ENCODE measurements at regions not wholly inside any gene's neighbourhood (a gene's known extent, or its start where the extent isn't known, plus 50 kb on each side); places are given as distances from the start of the nearest gene placed in this dataset.

DNA sequence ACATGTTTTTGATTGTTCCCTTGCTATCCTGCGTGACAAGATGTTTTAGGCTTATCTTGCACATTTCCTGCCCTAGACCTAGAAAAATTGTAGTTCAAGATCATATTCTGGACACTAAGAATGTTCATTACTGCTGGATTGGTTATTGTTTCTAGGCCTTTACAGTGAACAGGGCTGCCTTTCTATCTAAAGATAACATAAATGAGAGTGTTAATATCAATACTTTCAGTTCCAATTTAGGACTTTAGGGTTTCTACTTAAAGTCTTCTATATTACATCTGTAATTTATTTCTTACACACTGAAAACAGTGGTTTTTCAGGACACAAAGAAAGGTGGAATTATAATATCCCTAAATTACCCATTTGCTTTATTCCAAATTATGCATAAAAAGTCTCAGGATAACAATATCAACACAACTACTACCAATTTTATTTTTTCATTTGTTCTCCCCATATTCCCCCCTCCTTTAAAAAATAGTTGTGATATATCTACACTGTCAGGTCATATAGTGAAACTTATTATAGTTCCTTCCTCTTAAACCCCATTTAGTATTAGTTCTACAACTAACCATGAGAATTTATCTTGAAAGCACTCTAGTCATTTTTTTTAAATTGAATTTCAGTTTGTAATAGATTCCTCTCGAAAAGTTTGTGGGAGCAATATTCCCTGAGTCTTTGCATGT lies 293.9 kb upstream of the RIOK2 start:
- Histone ChIP-seq H3K4me2 (replicated peaks; ENCODE audit: low read depth, low read length, poor library complexity, severe bottlenecking) (no peak overlapping the region), H3K9me3 (ENCODE audit: control extremely low read depth in 1 of 3, control insufficient read depth in 2 of 3, insufficient read depth in 1 of 3, low read length in 2 of 3) (peaks cover 0 to 3% (median 0%) of the 10 kb centered on the region in 3 donors), H3K27me3 (replicated peaks in 1 of 4; ENCODE audit: control extremely low read depth in 1 of 4, control insufficient read depth in 3 of 4, insufficient read depth in 4 of 4, low read length in 3 of 4) (no peaks in the 10 kb centered on the region), H3K4me1 (ENCODE audit: control insufficient read depth in 2 of 2, insufficient read depth in 2 of 2, low read length in 2 of 2) (no peaks in the 10 kb centered on the region), H3K4me3 (ENCODE audit: control extremely low read depth in 1 of 5, extremely low read depth in 1 of 5, insufficient read depth in 1 of 5, low read depth in 2 of 5, low read length in 4 of 5) (no peak overlapping the region), H3K79me2 (ENCODE audit: control insufficient read depth, insufficient read depth, low read length) (no peaks in the 10 kb centered on the region), H3K9ac (ENCODE audit: low read length) (no peak overlapping the region), H3K36me3 (replicated peaks in 1 of 2; ENCODE audit: control extremely low read depth in 1 of 2, control insufficient read depth in 1 of 2, extremely low read depth in 1 of 2, insufficient read depth in 2 of 2, low read length in 1 of 2) (no peaks in the 10 kb centered on the region), H2AFZ (ENCODE audit: insufficient read depth, low read depth, low read length, poor library complexity, severe bottlenecking) (no peak overlapping the region), H4K20me1 (ENCODE audit: control insufficient read depth, insufficient read depth, low read length, poor library complexity, severe bottlenecking) (no peaks in the 10 kb centered on the region), H3K27ac (ENCODE audit: low read length in 2 of 2) (no peak overlapping the region)
- ChIA-PET POLR2A (no interaction called here), CTCF (no interaction called here)
- no peak for DNase-seq
- Mint-ChIP-seq H3K4me1 (no peaks in the 10 kb centered on the region), H3K27me3 (peaks cover 11% of the 10 kb centered on the region), H3K27ac (no peak overlapping the region), H3K9me3 (ENCODE audit: insufficient read depth) (no peaks in the 10 kb centered on the region), H3K4me3 (no peak overlapping the region)
- intact Hi-C loops (cut with micrococcal nuclease), result no loop called here
- no peak for TF ChIP-seq EZH2 (IDR thresholded peaks at IDR 0.05; ENCODE audit: borderline replicate concordance, insufficient read depth, low read depth, low read length, poor library complexity, severe bottlenecking)
- TF ChIP-seq, protein P1, sequence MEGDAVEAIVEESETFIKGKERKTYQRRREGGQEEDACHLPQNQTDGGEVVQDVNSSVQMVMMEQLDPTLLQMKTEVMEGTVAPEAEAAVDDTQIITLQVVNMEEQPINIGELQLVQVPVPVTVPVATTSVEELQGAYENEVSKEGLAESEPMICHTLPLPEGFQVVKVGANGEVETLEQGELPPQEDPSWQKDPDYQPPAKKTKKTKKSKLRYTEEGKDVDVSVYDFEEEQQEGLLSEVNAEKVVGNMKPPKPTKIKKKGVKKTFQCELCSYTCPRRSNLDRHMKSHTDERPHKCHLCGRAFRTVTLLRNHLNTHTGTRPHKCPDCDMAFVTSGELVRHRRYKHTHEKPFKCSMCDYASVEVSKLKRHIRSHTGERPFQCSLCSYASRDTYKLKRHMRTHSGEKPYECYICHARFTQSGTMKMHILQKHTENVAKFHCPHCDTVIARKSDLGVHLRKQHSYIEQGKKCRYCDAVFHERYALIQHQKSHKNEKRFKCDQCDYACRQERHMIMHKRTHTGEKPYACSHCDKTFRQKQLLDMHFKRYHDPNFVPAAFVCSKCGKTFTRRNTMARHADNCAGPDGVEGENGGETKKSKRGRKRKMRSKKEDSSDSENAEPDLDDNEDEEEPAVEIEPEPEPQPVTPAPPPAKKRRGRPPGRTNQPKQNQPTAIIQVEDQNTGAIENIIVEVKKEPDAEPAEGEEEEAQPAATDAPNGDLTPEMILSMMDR (IDR thresholded peaks at IDR 0.05), result no peak
- no peak for ATAC-seq (ENCODE audit: low read depth)
- WGBS (ENCODE audit: insufficient coverage), result no CpG with 5 or more reads among the region's 2 CpGs

DNA sequence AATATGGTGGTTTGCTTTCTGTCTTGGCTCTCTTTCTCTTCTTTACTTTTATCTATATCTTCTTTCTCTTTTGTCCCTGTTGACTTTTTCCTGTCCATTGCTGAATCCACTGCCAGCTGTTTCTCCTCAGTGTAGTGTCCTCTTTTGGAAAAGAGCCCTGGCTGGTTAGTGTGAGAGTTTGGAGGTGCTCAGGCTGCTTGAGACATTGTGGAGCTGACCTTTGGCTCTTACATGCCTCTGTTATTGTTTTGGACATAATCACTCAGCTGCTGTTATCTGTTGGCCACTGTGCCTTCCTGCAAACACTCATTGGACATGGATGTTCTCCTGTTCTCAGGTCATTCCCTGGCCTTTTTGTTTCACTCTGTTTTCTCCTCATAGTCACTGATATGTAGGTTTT lies 295.4 kb upstream of the RIOK2 start:
- DNase-seq (no peak), ATAC-seq (ENCODE audit: low read depth) (no peak)
- no peaks in the 10 kb centered on the region for H3K36me3 ChIP-seq (replicated peaks in 1 of 2; ENCODE audit: control extremely low read depth in 1 of 2, control insufficient read depth in 1 of 2, extremely low read depth in 1 of 2, insufficient read depth in 2 of 2, low read length in 1 of 2)
- Mint-ChIP-seq H3K27ac (no peak overlapping the region), H3K27me3 (peaks cover 14% of the 10 kb centered on the region), H3K9me3 (ENCODE audit: insufficient read depth) (no peaks in the 10 kb centered on the region), H3K4me3 (no peak overlapping the region), H3K4me1 (no peaks in the 10 kb centered on the region)
- no peaks in the 10 kb centered on the region for H3K79me2 ChIP-seq (ENCODE audit: control insufficient read depth, insufficient read depth, low read length)
- H3K4me3 ChIP-seq (ENCODE audit: control extremely low read depth in 1 of 5, extremely low read depth in 1 of 5, insufficient read depth in 1 of 5, low read depth in 2 of 5, low read length in 4 of 5), result no peak overlapping the region
- TF ChIP-seq, protein P1 (IDR thresholded peaks at IDR 0.05), result no peak
- no peak for TF ChIP-seq EZH2 (IDR thresholded peaks at IDR 0.05; ENCODE audit: borderline replicate concordance, insufficient read depth, low read depth, low read length, poor library complexity, severe bottlenecking)
- no peak overlapping the region for H3K4me2 ChIP-seq (replicated peaks; ENCODE audit: low read depth, low read length, poor library complexity, severe bottlenecking)
- H4K20me1 ChIP-seq (ENCODE audit: control insufficient read depth, insufficient read depth, low read length, poor library complexity, severe bottlenecking), result no peaks in the 10 kb centered on the region
- no peaks in the 10 kb centered on the region for H3K27me3 ChIP-seq (replicated peaks in 1 of 4; ENCODE audit: control extremely low read depth in 1 of 4, control insufficient read depth in 3 of 4, insufficient read depth in 4 of 4, low read length in 3 of 4)
- H3K9ac ChIP-seq (ENCODE audit: low read length), result no peak overlapping the region
- no peak overlapping the region for H3K27ac ChIP-seq (ENCODE audit: low read length in 2 of 2)
- no peaks in the 10 kb centered on the region for H3K9me3 ChIP-seq (ENCODE audit: control extremely low read depth in 1 of 3, control insufficient read depth in 2 of 3, insufficient read depth in 1 of 3, low read length in 2 of 3)
- H2AFZ ChIP-seq (ENCODE audit: insufficient read depth, low read depth, low read length, poor library complexity, severe bottlenecking), result no peak overlapping the region
- no peaks in the 10 kb centered on the region for H3K4me1 ChIP-seq (ENCODE audit: control insufficient read depth in 2 of 2, insufficient read depth in 2 of 2, low read length in 2 of 2)
- intact Hi-C loops (cut with micrococcal nuclease), result no loop called here
- ChIA-PET POLR2A (no interaction called here), CTCF (no interaction called here)
